ENCODE measurements at regions not wholly inside any gene's neighbourhood (a gene's known extent, or its start where the extent isn't known, plus 50 kb on each side); places are given as distances from the start of the nearest gene placed in this dataset.
A peak's percentile ranks its signal among the peaks of the same experiment; 100 is the strongest.

DNA sequence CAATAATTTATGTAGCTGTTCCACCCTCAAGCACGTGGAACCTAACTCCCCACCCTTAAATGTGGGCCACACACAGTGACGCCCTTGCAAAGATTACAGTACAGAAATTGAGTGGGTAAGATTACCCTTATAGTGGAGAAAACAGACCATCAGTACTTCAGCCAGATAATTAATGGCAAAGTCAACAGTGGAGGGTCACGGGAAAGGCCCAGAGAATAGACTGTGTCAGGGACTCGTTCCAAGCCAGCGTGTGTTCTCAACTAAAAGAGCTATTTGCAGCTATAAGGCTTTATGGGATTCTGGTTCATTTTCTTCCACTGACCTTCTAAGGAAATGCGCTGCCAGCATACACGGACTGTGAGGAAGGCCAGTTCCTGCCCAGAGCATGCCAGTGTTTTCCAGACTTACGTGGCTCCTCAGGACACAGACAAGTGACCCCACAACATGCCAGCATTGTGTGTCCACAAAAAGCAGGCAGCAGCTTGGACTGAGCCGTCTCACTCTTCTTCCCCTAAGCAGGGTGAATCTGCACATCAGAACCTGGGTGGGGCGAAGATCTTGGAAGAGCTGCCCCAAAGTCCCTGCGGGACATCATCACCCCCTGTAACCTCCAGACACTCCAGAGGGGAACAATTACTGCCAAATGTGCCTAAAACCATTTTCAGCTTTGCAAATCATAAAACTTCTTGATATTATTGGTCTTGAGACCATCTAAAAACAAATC, 428.5 kb downstream of the OCA2 start:
- Histone ChIP-seq H3K36me3 (no peaks in the 10 kb centered on the region), H3K27ac (no peak overlapping the region), H3K9me3 (no peaks in the 10 kb centered on the region), H3K27me3 (no peaks in the 10 kb centered on the region), H3K4me1 (no peaks in the 10 kb centered on the region), H3K4me3 (no peak overlapping the region)
- DNase-seq (ENCODE audit: extremely low spot score in 2 of 2), result peak; percentile 77 to 90
- intact Hi-C loops (cut with DNase I), result no loop called here
- TF ChIP-seq, protein P1, sequence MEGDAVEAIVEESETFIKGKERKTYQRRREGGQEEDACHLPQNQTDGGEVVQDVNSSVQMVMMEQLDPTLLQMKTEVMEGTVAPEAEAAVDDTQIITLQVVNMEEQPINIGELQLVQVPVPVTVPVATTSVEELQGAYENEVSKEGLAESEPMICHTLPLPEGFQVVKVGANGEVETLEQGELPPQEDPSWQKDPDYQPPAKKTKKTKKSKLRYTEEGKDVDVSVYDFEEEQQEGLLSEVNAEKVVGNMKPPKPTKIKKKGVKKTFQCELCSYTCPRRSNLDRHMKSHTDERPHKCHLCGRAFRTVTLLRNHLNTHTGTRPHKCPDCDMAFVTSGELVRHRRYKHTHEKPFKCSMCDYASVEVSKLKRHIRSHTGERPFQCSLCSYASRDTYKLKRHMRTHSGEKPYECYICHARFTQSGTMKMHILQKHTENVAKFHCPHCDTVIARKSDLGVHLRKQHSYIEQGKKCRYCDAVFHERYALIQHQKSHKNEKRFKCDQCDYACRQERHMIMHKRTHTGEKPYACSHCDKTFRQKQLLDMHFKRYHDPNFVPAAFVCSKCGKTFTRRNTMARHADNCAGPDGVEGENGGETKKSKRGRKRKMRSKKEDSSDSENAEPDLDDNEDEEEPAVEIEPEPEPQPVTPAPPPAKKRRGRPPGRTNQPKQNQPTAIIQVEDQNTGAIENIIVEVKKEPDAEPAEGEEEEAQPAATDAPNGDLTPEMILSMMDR (IDR thresholded peaks at IDR 0.05), result no peak
- TF ChIP-seq POLR2AphosphoS5 (IDR thresholded peaks at IDR 0.05; ENCODE audit: insufficient read depth in 1 of 2, low read depth in 1 of 2) (no peak), POLR2A (IDR thresholded peaks at IDR 0.05) (no peak)

DNA sequence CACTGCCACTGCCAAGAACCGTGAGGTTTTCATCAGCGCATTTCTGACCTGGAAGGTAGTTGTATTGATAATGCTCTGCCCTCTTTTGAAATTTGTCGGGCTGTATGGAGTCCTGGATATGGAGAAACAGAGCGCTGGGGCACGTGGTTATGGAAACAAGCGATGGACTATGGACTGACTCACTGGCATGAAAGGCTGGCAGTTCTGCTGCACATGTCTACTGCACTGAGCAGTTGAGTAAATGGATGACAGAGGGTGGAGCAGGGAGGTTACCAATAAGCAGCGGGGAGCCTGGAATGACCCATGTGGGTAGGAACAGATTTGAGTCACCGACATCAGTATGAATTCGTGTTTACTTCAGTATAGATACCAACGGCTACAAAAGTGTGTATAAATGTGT, 429.5 kb downstream of the OCA2 start:
- H3K9me3 ChIP-seq, result no peaks in the 10 kb centered on the region
- no peaks in the 10 kb centered on the region for H3K36me3 ChIP-seq
- peak; percentile 11 to 61 for DNase-seq (ENCODE audit: extremely low spot score in 2 of 2)
- intact Hi-C loops (cut with DNase I), result no loop called here
- H3K27me3 ChIP-seq, result no peaks in the 10 kb centered on the region
- H3K4me1 ChIP-seq, result no peaks in the 10 kb centered on the region
- no peak overlapping the region for H3K27ac ChIP-seq
- TF ChIP-seq, protein P1 (IDR thresholded peaks at IDR 0.05), result no peak
- TF ChIP-seq POLR2A (IDR thresholded peaks at IDR 0.05) (no peak), POLR2AphosphoS5 (IDR thresholded peaks at IDR 0.05; ENCODE audit: insufficient read depth in 1 of 2, low read depth in 1 of 2) (no peak)
- H3K4me3 ChIP-seq, result no peak overlapping the region

DNA sequence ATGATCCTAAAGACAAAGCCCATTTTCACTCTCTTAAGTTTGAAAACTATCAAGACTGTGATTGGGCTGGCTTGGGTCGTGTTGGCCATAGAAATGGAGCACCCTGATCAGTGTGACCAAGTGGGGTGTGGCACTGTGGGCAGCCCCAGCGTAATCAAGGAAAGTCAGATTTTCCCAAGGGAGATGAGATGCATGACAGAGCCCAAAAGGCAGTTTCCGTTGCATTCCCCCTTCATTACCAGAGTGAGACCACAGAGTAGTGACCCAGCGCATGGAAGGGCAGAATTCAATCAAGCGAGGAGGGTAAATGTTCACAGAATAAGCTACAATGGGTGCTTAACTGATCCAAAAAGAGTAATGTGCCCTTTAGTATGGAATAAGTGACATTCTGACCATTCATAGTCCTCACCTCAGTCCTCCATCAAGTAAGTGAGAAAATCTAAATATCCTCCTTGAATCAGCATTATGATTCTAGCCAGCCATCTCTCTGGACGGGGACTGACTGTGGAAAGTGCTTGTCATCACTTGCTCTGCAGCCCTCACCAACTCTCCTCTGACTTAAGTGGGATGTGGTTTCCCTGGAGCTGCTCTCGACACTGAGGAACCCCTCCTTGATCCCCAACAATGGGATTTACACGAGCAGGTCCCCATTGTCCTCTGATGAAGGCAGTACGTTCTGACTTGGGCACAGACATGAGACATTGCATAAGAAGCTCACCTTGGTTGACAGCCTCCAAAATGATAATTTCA, 430.5 kb downstream of the OCA2 start:
- Histone ChIP-seq H3K9me3 (no peaks in the 10 kb centered on the region), H3K36me3 (no peaks in the 10 kb centered on the region), H3K27me3 (no peaks in the 10 kb centered on the region), H3K4me3 (no peak overlapping the region), H3K27ac (no peak overlapping the region), H3K4me1 (no peaks in the 10 kb centered on the region)
- TF ChIP-seq, protein P1 (IDR thresholded peaks at IDR 0.05), result no peak
- TF ChIP-seq POLR2AphosphoS5 (IDR thresholded peaks at IDR 0.05; ENCODE audit: insufficient read depth in 1 of 2, low read depth in 1 of 2), result no peak
- intact Hi-C loops (cut with DNase I), result no loop called here
- DNase-seq (ENCODE audit: extremely low spot score in 2 of 2), result peak; percentile 20 to 72

DNA sequence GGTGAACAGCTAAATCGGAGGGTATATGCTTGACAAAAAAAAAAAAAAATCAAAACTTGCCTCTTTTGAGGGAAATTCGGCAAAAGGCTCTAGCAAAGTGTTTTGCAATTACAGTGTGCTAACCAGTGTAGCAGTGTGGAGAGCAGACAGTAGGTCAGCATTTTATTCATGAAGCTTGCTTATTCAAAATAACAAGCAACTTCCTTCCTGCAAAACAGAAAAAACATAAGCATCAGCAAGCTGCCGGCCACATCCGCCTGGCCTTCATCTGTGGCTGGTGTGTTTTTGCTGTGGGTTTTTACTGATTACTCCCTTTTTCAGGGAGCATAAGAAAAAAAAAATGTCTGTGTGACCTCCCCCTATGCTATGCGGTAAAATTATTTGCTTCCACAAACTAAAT, 434.1 kb downstream of the OCA2 start:
- no peak for DNase-seq (ENCODE audit: extremely low spot score in 2 of 2)
- no peak overlapping the region for H3K4me3 ChIP-seq
- H3K27ac ChIP-seq, result no peak overlapping the region
- H3K27me3 ChIP-seq, result no peaks in the 10 kb centered on the region
- H3K36me3 ChIP-seq, result no peaks in the 10 kb centered on the region
- intact Hi-C loops (cut with DNase I), result no loop called here
- TF ChIP-seq POLR2A (IDR thresholded peaks at IDR 0.05) (no peak), POLR2AphosphoS5 (IDR thresholded peaks at IDR 0.05; ENCODE audit: insufficient read depth in 1 of 2, low read depth in 1 of 2) (no peak)
- TF ChIP-seq, protein P1 (IDR thresholded peaks at IDR 0.05), result no peak
- no peaks in the 10 kb centered on the region for H3K9me3 ChIP-seq
- no peaks in the 10 kb centered on the region for H3K4me1 ChIP-seq

DNA sequence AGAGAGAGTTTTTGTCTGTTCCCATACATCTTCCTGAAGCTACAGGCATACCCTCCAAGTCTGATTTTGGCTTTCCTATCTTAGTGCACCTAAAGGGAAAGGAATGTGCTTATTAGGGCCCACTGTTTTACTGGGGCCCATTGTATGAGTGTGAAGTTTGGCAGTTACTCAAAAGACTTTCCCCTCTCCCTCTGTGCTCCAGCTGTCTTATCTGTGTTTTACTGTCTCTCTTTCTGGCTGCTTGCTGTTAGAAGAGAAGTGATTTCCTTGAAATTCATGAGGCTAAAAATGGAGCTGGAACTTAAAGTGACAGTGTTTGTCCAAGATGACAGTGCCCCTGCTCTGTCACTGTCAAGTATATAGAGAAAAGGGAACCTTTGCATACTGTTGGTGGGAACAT, 436.2 kb downstream of the OCA2 start:
- H3K27me3 ChIP-seq, result no peaks in the 10 kb centered on the region
- no peak overlapping the region for H3K27ac ChIP-seq
- H3K4me1 ChIP-seq, result no peaks in the 10 kb centered on the region
- TF ChIP-seq, protein P1 (IDR thresholded peaks at IDR 0.05), result no peak
- no peak for TF ChIP-seq POLR2A (IDR thresholded peaks at IDR 0.05)
- no peak for TF ChIP-seq POLR2AphosphoS5 (IDR thresholded peaks at IDR 0.05; ENCODE audit: insufficient read depth in 1 of 2, low read depth in 1 of 2)
- no peaks in the 10 kb centered on the region for H3K9me3 ChIP-seq
- H3K4me3 ChIP-seq, result no peak overlapping the region
- no peaks in the 10 kb centered on the region for H3K36me3 ChIP-seq
- intact Hi-C loops (cut with DNase I), result no loop called here
- no peak for DNase-seq (ENCODE audit: extremely low spot score in 2 of 2)

Data from vagina (tissue), 2 donors.